ENCODE measurements at regions not wholly inside any gene's neighbourhood (a gene's known extent, or its start where the extent isn't known, plus 50 kb on each side); places are given as distances from the start of the nearest gene placed in this dataset.

- TF ChIP-seq, protein P1, sequence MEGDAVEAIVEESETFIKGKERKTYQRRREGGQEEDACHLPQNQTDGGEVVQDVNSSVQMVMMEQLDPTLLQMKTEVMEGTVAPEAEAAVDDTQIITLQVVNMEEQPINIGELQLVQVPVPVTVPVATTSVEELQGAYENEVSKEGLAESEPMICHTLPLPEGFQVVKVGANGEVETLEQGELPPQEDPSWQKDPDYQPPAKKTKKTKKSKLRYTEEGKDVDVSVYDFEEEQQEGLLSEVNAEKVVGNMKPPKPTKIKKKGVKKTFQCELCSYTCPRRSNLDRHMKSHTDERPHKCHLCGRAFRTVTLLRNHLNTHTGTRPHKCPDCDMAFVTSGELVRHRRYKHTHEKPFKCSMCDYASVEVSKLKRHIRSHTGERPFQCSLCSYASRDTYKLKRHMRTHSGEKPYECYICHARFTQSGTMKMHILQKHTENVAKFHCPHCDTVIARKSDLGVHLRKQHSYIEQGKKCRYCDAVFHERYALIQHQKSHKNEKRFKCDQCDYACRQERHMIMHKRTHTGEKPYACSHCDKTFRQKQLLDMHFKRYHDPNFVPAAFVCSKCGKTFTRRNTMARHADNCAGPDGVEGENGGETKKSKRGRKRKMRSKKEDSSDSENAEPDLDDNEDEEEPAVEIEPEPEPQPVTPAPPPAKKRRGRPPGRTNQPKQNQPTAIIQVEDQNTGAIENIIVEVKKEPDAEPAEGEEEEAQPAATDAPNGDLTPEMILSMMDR (IDR thresholded peaks at IDR 0.05) = no peak
- TF ChIP-seq POLR2A (IDR thresholded peaks at IDR 0.05) = no peak
- TF ChIP-seq POLR2AphosphoS5 (IDR thresholded peaks at IDR 0.05; ENCODE audit: insufficient read depth in 1 of 2, low read depth in 1 of 2) = no peak
Measured at GRCh38 chr7:10568891-10569290, 404.8 kb upstream of the PHF14 start.
